Neural crest cell (in vitro differentiated cells): ENCODE measurements at regions not wholly inside any gene's neighbourhood (a gene's known extent, or its start where the extent isn't known, plus 50 kb on each side); places are given as distances from the start of the nearest gene placed in this dataset.

Experiments used
- DNase-seq: peaks from one replicate; pipeline ENCODE4 v3.0.0; 2021; ENCODE audit warnings: low read depth, mixed read lengths, low spot score
- H3K27ac Mint-ChIP-seq: one replicate; pipeline ENCODE4 v1.8.0; 2021; ENCODE audit warnings: mild to moderate bottlenecking, mixed read lengths; ENCODE audit not compliant: unreplicated experiment
- H3K27me3 Mint-ChIP-seq: 2 replicates; pipeline ENCODE4 v1.8.0; 2021; ENCODE audit warnings: low read depth, mild to moderate bottlenecking, mixed read lengths
- H3K36me3 Mint-ChIP-seq: 2 replicates; pipeline ENCODE4 v1.8.0; 2021; ENCODE audit warnings: low read depth, mild to moderate bottlenecking, mixed read lengths
- H3K4me1 Mint-ChIP-seq: 2 replicates; pipeline ENCODE4 v1.8.0; 2021; ENCODE audit warnings: mixed read lengths
- H3K4me3 Mint-ChIP-seq: one replicate; pipeline ENCODE4 v1.8.0; 2021; ENCODE audit warnings: mild to moderate bottlenecking, mixed read lengths
- H3K9me3 Mint-ChIP-seq: 2 replicates; pipeline ENCODE4 v1.8.0; 2021; ENCODE audit warnings: mixed read lengths
- CTCF ChIP-seq: fragments of 200-600 bp; sonication (generic); conservative IDR thresholded peaks from 2 replicates; pipeline ENCODE4 v1.5.0; 2021; ENCODE audit warnings: antibody characterized with exemption, mild to moderate bottlenecking

- TF ChIP-seq CTCF = no peak
These were observed 232.7 kb upstream of the PPFIA2 start for GRCh38 chr12:81991868-81992267.

GRCh38 chr12:81988362-81988761 is 229.2 kb upstream of the PPFIA2 start:
- Mint-ChIP-seq H3K27ac (no peak overlapping the region), H3K9me3 (no peaks in the 10 kb centered on the region), H3K27me3 (no peaks in the 10 kb centered on the region)

More at GRCh38 chr12:81991868-81992267, 232.7 kb upstream of the PPFIA2 start:
- H3K4me3 Mint-ChIP-seq = no peak overlapping the region
- DNase-seq = no peak
- no peaks in the 10 kb centered on the region for H3K9me3 Mint-ChIP-seq
- no peaks in the 10 kb centered on the region for H3K27me3 Mint-ChIP-seq
- no peak overlapping the region for H3K27ac Mint-ChIP-seq
- no peaks in the 10 kb centered on the region for H3K4me1 Mint-ChIP-seq
- no peaks in the 10 kb centered on the region for H3K36me3 Mint-ChIP-seq

DNA sequence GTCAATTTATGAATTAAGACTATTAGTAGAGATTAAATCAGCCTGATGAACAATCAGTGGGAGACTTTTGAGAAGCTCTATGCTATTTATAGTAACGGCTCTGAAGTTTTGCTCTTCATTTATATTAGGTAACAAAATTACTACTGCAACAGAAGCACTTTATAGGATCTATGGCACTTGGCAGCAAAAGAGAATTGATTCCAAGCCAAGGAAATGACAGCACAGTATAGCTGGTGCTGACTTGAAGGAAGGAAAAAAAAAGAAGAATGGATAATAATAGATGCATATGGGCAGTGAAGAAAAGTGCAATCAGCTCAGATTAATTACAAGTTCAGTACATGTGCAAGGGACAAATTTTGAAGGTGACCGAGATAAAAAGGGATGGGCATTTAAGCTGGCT is 228.2 kb upstream of the PPFIA2 start:
- no peaks in the 10 kb centered on the region for H3K9me3 Mint-ChIP-seq

More at GRCh38 chr12:81988362-81988761, 229.2 kb upstream of the PPFIA2 start:
- DNase-seq = no peak
- Mint-ChIP-seq H3K4me3 (no peak overlapping the region), H3K36me3 (no peaks in the 10 kb centered on the region), H3K4me1 (no peaks in the 10 kb centered on the region)
- TF ChIP-seq CTCF = no peak

GRCh38 chr12:81976661-81977060 is 217.5 kb upstream of the PPFIA2 start:
- no peak for TF ChIP-seq CTCF
- Mint-ChIP-seq H3K27ac (no peak overlapping the region), H3K4me1 (no peaks in the 10 kb centered on the region), H3K36me3 (no peaks in the 10 kb centered on the region), H3K4me3 (no peak overlapping the region), H3K27me3 (no peaks in the 10 kb centered on the region), H3K9me3 (no peaks in the 10 kb centered on the region)
- DNase-seq = no peak

More for the DNA sequence above, 228.2 kb upstream of the PPFIA2 start:
- no peak for DNase-seq
- no peaks in the 10 kb centered on the region for H3K4me1 Mint-ChIP-seq
- H3K27ac Mint-ChIP-seq = no peak overlapping the region
- no peak for TF ChIP-seq CTCF
- H3K27me3 Mint-ChIP-seq = no peaks in the 10 kb centered on the region
- no peaks in the 10 kb centered on the region for H3K36me3 Mint-ChIP-seq
- H3K4me3 Mint-ChIP-seq = no peak overlapping the region

DNA sequence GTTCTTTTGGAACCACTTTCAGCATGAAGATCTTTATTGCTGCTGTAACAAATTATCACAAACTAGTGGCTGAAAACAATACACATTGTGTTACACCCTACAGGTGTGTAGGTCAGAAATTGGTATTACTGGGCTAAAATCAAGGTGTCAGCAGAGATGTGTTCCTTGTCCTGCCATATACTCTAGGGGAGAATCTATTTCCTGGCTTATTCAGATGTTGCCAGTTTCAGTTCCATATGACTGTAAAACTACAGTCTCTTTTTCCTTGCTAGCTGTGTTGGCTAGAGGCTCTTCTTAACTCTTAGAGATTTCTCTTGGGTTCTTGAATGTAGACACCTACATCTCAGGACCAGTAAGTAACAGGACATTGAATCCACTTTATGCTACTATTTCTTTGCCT is 215.6 kb upstream of the PPFIA2 start:
- no peak overlapping the region for H3K27ac Mint-ChIP-seq
- no peak for TF ChIP-seq CTCF
- no peaks in the 10 kb centered on the region for H3K36me3 Mint-ChIP-seq
- H3K9me3 Mint-ChIP-seq = no peaks in the 10 kb centered on the region
- H3K4me1 Mint-ChIP-seq = no peaks in the 10 kb centered on the region
- no peaks in the 10 kb centered on the region for H3K27me3 Mint-ChIP-seq
- DNase-seq = no peak
- H3K4me3 Mint-ChIP-seq = no peak overlapping the region

DNA sequence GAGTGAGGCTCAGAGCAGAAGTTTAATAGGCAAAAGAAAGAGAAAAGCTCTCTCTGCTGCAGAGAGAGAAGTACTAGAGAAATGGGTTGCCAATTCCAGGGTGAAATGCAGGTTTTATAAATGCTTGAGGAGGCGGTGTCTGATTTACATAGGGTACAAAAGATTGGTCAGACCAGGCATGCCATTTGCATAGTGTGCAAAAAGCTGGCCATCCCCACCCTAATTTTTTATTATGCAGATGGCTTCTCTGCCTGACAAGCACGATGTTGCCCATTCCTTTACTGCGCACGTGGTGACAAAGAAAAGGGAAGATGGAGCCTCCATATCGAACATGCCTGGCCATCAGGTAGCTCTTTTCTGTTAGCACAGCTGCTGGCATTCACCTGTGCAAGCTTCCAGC is 209.3 kb upstream of the PPFIA2 start:
- Mint-ChIP-seq H3K36me3 (no peaks in the 10 kb centered on the region), H3K27me3 (no peaks in the 10 kb centered on the region), H3K27ac (no peak overlapping the region), H3K4me3 (no peak overlapping the region), H3K9me3 (no peaks in the 10 kb centered on the region), H3K4me1 (no peaks in the 10 kb centered on the region)
- TF ChIP-seq CTCF = no peak
- DNase-seq = no peak
